Keratinocyte (primary cell): ENCODE measurements at regions not wholly inside any gene's neighbourhood (a gene's known extent, or its start where the extent isn't known, plus 50 kb on each side); places are given as distances from the start of the nearest gene placed in this dataset.

Source experiments
- DNase-seq: peaks from one replicate; pipeline ENCODE4 v3.0.0-alpha.2; 2011; ENCODE audit warnings: low read depth, missing footprints, low spot score
- FAIRE-seq: peaks from 2 replicates; lab custom pipeline; 2011; peaks lifted over from hg19 to GRCh38; lab: Jason Lieb, UNC
- H2AFZ ChIP-seq: 2 replicates; pipeline ENCODE4 v1.6.0; 2012; ENCODE audit warnings: low read length, control low read depth, inconsistent platforms; ENCODE audit not compliant: control insufficient read depth
- H3K27ac ChIP-seq: 2 replicates; pipeline ENCODE4 v1.5.1; 2011; ENCODE audit warnings: low read length; ENCODE audit not compliant: control insufficient read depth, insufficient read depth
- H3K27me3 ChIP-seq: 3 replicates; pipeline ENCODE4 v1.6.0; 2011; ENCODE audit warnings: low read length; ENCODE audit not compliant: control insufficient read depth, insufficient read depth; ENCODE audit errors: extremely low read depth
- H3K36me3 ChIP-seq, 2 experiments: 2 replicates in 1 of 2; 3 replicates in 1 of 2; pipeline ENCODE4 v1.5.1; 2011; ENCODE audit warnings: low read length in 2 of 2, mild to moderate bottlenecking in 1 of 2; ENCODE audit not compliant: control insufficient read depth in 2 of 2, insufficient read depth in 2 of 2; ENCODE audit errors: extremely low read depth in 1 of 2
- H3K4me1 ChIP-seq: 3 replicates; pipeline ENCODE4 v1.5.1; 2011; ENCODE audit warnings: low read length; ENCODE audit not compliant: control insufficient read depth, insufficient read depth; ENCODE audit errors: extremely low read depth
- H3K4me2 ChIP-seq: 3 replicates; pipeline ENCODE4 v1.6.0; 2011; ENCODE audit warnings: low read depth, low read length; ENCODE audit not compliant: control insufficient read depth, insufficient read depth; ENCODE audit errors: extremely low read depth
- H3K4me3 ChIP-seq, 3 experiments: fragments of 200-600 bp in 1 of 3; sonication (generic) in 1 of 3; 2 replicates in 2 of 3; 3 replicates in 1 of 3; pipeline ENCODE4 v1.5.1; 2011 to 2016; ENCODE audit warnings: low read length in 3 of 3, mild to moderate bottlenecking in 3 of 3, control low read depth in 2 of 3, inconsistent platforms in 1 of 3, low read depth in 1 of 3, mixed read lengths in 1 of 3, mixed run types in 1 of 3, moderate library complexity in 1 of 3; ENCODE audit not compliant: control insufficient read depth in 2 of 3, insufficient read depth in 2 of 3; ENCODE audit errors: extremely low read depth in 1 of 3
- H3K79me2 ChIP-seq: 2 replicates; pipeline ENCODE4 v1.6.0; 2012; ENCODE audit warnings: low read length; ENCODE audit not compliant: control insufficient read depth, insufficient read depth
- H3K9ac ChIP-seq: 3 replicates; pipeline ENCODE4 v1.6.0; 2011; ENCODE audit warnings: low read length; ENCODE audit not compliant: control insufficient read depth, insufficient read depth; ENCODE audit errors: extremely low read depth
- H3K9me1 ChIP-seq: 3 replicates; pipeline ENCODE4 v1.6.0; 2011; ENCODE audit warnings: low read length; ENCODE audit not compliant: control insufficient read depth, insufficient read depth; ENCODE audit errors: extremely low read depth
- H3K9me3 ChIP-seq: 2 replicates; pipeline ENCODE4 v1.5.1; 2012; ENCODE audit warnings: low read depth, low read length; ENCODE audit not compliant: control insufficient read depth
- H4K20me1 ChIP-seq: 3 replicates; pipeline ENCODE4 v1.6.0; 2011; ENCODE audit warnings: low read length; ENCODE audit not compliant: control insufficient read depth, insufficient read depth; ENCODE audit errors: extremely low read depth
- EZH2 ChIP-seq: IDR thresholded peaks from one replicate; pipeline ENCODE4 v1.6.1; 2012; ENCODE audit warnings: inconsistent platforms, mild to moderate bottlenecking, low read length, moderate library complexity
- dilution Hi-C: fragments of 300-500 bp; cut with MboI; formaldehyde crosslinking; loops from one replicate; pipeline ENCODE4 v1.7.0; 2020; ENCODE audit warnings: low sequenced_read_pairs; ENCODE audit not compliant: extremely low pct_ligation_motif_present
- TF ChIP-seq, protein P1 (sequence below), 3 experiments: IDR thresholded peaks in 1 of 3; conservative IDR thresholded peaks in 1 of 3; optimal IDR thresholded peaks in 1 of 3; 2 replicates in 2 of 3; 3 replicates in 1 of 3; pipeline versions ENCODE3 to v1.5.1; 2011; ENCODE audit warnings: low read length in 3 of 3, mild to moderate bottlenecking in 3 of 3, moderate library complexity in 2 of 3, control low read depth in 1 of 3, inconsistent platforms in 1 of 3; ENCODE audit not compliant: insufficient read depth in 2 of 3; ENCODE audit errors: extremely low read depth in 1 of 3

DNA sequence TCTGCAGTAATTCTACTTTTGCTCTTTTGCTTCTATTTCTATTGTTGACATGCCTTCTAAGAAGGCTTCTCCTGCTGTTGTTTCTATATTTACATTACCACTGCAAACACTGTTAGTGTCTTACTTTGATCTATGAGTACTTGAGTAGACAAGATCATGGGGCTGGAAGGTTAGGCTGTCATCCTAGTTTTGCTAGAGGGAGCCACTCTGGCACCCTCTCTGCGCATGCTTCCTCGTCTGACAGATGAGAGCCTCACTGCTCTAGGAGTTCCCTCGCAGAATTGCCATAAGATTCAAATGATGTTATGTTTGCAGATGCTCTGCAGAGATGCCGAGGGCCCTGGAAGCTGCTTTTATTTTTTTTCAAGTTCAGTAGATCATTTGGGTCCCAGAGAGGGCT lies 185.6 kb downstream of the RNF144A start:
- Histone ChIP-seq H3K9ac (no peak overlapping the region), H3K9me1 (no peaks in the 10 kb centered on the region), H3K4me2 (no peak overlapping the region), H3K4me1 (no peaks in the 10 kb centered on the region), H3K27me3 (no peaks in the 10 kb centered on the region), H2AFZ (no peak overlapping the region), H3K36me3 (no peaks in the 10 kb centered on the region), H3K27ac (no peak overlapping the region), H4K20me1 (no peaks in the 10 kb centered on the region), H3K79me2 (no peaks in the 10 kb centered on the region), H3K9me3 (no peaks in the 10 kb centered on the region), H3K4me3 (no peak overlapping the region)
- TF ChIP-seq, protein P1, sequence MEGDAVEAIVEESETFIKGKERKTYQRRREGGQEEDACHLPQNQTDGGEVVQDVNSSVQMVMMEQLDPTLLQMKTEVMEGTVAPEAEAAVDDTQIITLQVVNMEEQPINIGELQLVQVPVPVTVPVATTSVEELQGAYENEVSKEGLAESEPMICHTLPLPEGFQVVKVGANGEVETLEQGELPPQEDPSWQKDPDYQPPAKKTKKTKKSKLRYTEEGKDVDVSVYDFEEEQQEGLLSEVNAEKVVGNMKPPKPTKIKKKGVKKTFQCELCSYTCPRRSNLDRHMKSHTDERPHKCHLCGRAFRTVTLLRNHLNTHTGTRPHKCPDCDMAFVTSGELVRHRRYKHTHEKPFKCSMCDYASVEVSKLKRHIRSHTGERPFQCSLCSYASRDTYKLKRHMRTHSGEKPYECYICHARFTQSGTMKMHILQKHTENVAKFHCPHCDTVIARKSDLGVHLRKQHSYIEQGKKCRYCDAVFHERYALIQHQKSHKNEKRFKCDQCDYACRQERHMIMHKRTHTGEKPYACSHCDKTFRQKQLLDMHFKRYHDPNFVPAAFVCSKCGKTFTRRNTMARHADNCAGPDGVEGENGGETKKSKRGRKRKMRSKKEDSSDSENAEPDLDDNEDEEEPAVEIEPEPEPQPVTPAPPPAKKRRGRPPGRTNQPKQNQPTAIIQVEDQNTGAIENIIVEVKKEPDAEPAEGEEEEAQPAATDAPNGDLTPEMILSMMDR (optimal IDR thresholded peaks at IDR 0.05 in 1 of 3, IDR thresholded peaks at IDR 0.05 in 1 of 3, conservative IDR thresholded peaks at IDR 0.05 in 1 of 3; ENCODE audit: extremely low read depth in 1 of 3, insufficient read depth in 2 of 3, low read length in 3 of 3) = no peak
- TF ChIP-seq EZH2 = no peak
- DNase-seq = no peak
- no peak for FAIRE-seq
- dilution Hi-C loops = no loop called here

DNA sequence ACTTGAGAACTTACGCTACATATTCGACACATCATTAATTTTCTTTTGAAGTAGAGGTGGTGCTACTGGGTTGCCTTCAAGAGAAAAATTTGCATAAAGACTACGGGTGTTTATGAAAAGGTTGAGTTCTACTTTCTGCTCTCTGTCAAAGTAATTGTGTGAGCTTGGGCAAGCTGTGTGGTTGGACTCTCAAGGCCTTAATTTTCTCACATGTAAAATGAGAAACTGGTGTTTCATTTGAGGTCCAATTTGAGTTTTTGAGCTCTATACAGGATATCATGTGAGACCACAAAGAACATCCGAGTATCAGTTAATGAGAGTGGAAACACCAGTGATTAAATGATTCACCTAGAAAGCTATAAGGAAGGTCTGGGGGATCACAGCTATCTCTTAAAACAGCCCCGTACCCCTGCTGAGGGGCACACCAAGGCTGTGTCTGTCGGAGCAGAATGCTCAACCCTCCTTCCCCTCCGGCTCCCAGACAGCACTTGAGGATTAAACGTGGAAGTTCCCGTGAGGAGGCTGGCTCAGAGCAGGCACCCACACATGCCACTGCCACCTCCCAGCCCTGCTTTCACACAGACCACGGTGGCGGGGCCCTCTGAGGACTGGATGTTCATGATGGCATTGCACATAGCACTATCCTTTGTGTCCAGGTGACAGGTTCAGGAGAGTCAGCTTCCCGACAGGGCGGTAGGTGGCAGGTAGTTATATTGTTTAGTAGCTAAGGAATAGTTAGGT lies 191.8 kb downstream of the RNF144A start:
- Histone ChIP-seq H3K9ac (no peak overlapping the region), H2AFZ (no peak overlapping the region), H3K4me1 (no peaks in the 10 kb centered on the region), H3K27ac (no peak overlapping the region), H4K20me1 (no peaks in the 10 kb centered on the region), H3K9me3 (no peaks in the 10 kb centered on the region), H3K4me3 (no peak overlapping the region), H3K4me2 (no peak overlapping the region), H3K9me1 (no peaks in the 10 kb centered on the region), H3K79me2 (no peaks in the 10 kb centered on the region), H3K27me3 (no peaks in the 10 kb centered on the region), H3K36me3 (no peaks in the 10 kb centered on the region)
- DNase-seq = no peak
- no peak for TF ChIP-seq EZH2
- TF ChIP-seq, protein P1 (optimal IDR thresholded peaks at IDR 0.05 in 1 of 3, IDR thresholded peaks at IDR 0.05 in 1 of 3, conservative IDR thresholded peaks at IDR 0.05 in 1 of 3; ENCODE audit: extremely low read depth in 1 of 3, insufficient read depth in 2 of 3, low read length in 3 of 3) = no peak
- no peak for FAIRE-seq
- dilution Hi-C loops = no loop called here
